Thoracic aorta (tissue), 2 donors: ENCODE measurements at regions not wholly inside any gene's neighbourhood (a gene's known extent, or its start where the extent isn't known, plus 50 kb on each side); places are given as distances from the start of the nearest gene placed in this dataset.

Experiments used
- ATAC-seq: fragments of 150-250 bp; one replicate; pipeline ENCODE4 v1.8.0; 2017; ENCODE audit warnings: low read depth; ENCODE audit not compliant: insufficient number of reproducible peaks, low FRiP score
- DNase-seq: peaks from one replicate; pipeline ENCODE4 v3.0.0-alpha.2; 2020; ENCODE audit warnings: low spot score
- H3K27ac ChIP-seq, 2 donors: fragments of 200-600 bp; sonication (generic); 1 replicate in 1 of 2; 2 replicates in 1 of 2; pipeline ENCODE4 v1.5.1; 2016; ENCODE audit warnings: mild to moderate bottlenecking in 2 of 2, moderate library complexity in 2 of 2
- H3K27me3 ChIP-seq: fragments of 200-600 bp; sonication (generic); replicated peaks from 2 replicates; pipeline ENCODE4 v1.6.0; 2016; ENCODE audit warnings: mild to moderate bottlenecking; ENCODE audit not compliant: insufficient read depth
- H3K36me3 ChIP-seq: fragments of 200-600 bp; sonication (generic); one replicate; pipeline ENCODE4 v1.5.1; 2016
- H3K4me1 ChIP-seq, 2 donors: fragments of 200-600 bp; sonication (generic); 1 replicate in 1 of 2; 2 replicates in 1 of 2; pipeline versions ENCODE4 v1.5.1 to v1.6.0; 2016; ENCODE audit warnings: low read depth in 2 of 2, mild to moderate bottlenecking in 1 of 2; ENCODE audit not compliant: control insufficient read depth in 1 of 2
- H3K4me3 ChIP-seq: fragments of 200-600 bp; sonication (generic); 2 replicates; pipeline ENCODE4 v1.5.1; 2016; ENCODE audit warnings: mild to moderate bottlenecking
- H3K9me3 ChIP-seq: fragments of 200-600 bp; sonication (generic); 2 replicates; pipeline ENCODE4 v1.5.1; 2016
- TF ChIP-seq, protein P1 (sequence below): fragments of 200-600 bp; sonication (generic); IDR thresholded peaks from one replicate; pipeline ENCODE4 v1.5.1; 2019; ENCODE audit warnings: antibody characterized with exemption

DNA sequence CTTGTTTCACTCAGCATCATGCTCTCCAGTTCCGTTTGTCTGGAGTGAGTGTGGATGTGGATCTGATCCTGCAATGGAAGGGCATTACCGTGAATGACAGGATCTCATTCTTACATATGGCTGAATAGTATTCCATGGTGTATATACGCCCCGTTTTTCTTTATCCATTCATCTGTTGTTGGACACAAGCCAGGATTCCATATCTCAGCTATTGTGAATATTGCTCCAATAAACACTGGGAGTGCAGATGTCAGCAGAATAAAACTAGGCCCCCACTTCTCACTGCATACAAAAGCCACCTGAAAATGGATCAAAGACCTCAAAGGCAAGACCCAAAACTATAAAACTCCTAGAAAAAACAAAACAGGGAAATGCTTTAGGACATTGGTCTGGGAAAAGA is 120.3 kb upstream of the TMPRSS2 start:
- TF ChIP-seq, protein P1, sequence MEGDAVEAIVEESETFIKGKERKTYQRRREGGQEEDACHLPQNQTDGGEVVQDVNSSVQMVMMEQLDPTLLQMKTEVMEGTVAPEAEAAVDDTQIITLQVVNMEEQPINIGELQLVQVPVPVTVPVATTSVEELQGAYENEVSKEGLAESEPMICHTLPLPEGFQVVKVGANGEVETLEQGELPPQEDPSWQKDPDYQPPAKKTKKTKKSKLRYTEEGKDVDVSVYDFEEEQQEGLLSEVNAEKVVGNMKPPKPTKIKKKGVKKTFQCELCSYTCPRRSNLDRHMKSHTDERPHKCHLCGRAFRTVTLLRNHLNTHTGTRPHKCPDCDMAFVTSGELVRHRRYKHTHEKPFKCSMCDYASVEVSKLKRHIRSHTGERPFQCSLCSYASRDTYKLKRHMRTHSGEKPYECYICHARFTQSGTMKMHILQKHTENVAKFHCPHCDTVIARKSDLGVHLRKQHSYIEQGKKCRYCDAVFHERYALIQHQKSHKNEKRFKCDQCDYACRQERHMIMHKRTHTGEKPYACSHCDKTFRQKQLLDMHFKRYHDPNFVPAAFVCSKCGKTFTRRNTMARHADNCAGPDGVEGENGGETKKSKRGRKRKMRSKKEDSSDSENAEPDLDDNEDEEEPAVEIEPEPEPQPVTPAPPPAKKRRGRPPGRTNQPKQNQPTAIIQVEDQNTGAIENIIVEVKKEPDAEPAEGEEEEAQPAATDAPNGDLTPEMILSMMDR = no peak
- H3K4me3 ChIP-seq = no peak overlapping the region
- no peak overlapping the region for H3K27ac ChIP-seq
- no peaks in the 10 kb centered on the region for H3K9me3 ChIP-seq
- no peaks in the 10 kb centered on the region for H3K4me1 ChIP-seq
- ATAC-seq (no peak), DNase-seq (no peak)
- H3K27me3 ChIP-seq = no peaks in the 10 kb centered on the region
- H3K36me3 ChIP-seq = no peaks in the 10 kb centered on the region

DNA sequence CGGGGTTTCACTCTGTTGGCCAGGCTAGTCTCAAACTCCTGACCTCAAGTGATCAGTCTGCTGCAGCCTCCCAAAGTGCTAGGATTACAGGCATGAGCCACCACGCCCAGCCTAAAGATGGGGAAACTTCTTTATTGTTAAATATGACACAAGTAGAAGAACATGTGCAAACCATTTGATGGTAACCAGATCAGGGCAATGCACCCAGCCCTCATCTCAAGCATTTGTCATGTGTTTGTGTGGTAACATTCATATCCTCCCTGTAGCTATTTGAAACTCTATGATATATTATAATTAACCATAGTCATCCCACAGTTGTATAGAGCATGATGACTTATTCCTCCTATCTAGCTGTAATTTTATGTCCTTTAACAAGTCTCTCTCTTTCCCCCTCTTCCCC is 119.5 kb upstream of the TMPRSS2 start:
- Histone ChIP-seq H3K4me3 (no peak overlapping the region), H3K27me3 (no peaks in the 10 kb centered on the region), H3K9me3 (no peaks in the 10 kb centered on the region), H3K4me1 (no peaks in the 10 kb centered on the region), H3K27ac (no peak overlapping the region), H3K36me3 (no peaks in the 10 kb centered on the region)
- TF ChIP-seq, protein P1 = no peak
- DNase-seq = no peak
- no peak for ATAC-seq

DNA sequence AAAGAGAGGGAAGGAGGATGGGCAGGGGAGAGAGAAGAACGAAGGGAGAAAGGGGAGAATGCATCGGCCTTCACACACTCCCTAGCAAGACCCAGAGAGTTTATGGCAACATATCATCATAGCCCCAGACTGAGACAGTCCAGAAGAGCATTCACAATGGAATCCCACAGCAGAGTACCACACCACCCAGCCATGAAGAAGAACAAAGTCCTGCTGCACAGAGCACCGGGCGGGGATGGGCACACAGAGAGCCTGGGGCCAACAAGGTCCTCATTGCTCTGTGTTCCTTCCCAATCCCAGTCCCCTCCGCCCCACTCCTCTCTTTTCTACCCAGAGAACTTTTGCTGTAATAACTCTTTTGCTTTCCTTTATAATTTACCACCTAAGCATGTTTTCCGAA is 118.1 kb upstream of the TMPRSS2 start:
- ATAC-seq (no peak), DNase-seq (no peak)
- Histone ChIP-seq H3K4me1 (no peaks in the 10 kb centered on the region), H3K27ac (no peak overlapping the region), H3K4me3 (no peak overlapping the region), H3K27me3 (no peaks in the 10 kb centered on the region), H3K9me3 (no peaks in the 10 kb centered on the region), H3K36me3 (no peaks in the 10 kb centered on the region)
- TF ChIP-seq, protein P1 = no peak

DNA sequence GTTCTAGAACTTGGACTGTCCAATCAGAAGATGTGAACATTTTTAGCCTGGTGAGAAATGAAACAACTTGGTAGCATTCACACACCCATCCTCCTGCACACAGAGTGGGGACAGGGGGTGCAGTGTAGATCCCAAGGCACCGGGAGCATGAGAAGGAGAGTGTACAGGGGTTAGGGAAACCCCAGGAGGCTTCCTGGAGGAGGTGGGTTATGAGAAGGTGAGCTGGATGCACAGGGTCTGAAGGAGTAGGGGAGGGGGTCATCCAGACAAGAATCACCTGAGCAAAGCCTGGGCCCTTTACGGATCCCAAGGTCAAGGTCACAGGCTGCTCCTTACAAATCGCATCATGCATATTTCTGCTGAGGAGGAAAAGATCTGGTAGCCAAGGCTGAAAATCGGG is 117.5 kb upstream of the TMPRSS2 start:
- Histone ChIP-seq H3K4me3 (no peak overlapping the region), H3K27me3 (no peaks in the 10 kb centered on the region), H3K27ac (no peak overlapping the region), H3K4me1 (no peaks in the 10 kb centered on the region), H3K9me3 (no peaks in the 10 kb centered on the region), H3K36me3 (no peaks in the 10 kb centered on the region)
- ATAC-seq = no peak
- TF ChIP-seq, protein P1 = no peak
- no peak for DNase-seq

DNA sequence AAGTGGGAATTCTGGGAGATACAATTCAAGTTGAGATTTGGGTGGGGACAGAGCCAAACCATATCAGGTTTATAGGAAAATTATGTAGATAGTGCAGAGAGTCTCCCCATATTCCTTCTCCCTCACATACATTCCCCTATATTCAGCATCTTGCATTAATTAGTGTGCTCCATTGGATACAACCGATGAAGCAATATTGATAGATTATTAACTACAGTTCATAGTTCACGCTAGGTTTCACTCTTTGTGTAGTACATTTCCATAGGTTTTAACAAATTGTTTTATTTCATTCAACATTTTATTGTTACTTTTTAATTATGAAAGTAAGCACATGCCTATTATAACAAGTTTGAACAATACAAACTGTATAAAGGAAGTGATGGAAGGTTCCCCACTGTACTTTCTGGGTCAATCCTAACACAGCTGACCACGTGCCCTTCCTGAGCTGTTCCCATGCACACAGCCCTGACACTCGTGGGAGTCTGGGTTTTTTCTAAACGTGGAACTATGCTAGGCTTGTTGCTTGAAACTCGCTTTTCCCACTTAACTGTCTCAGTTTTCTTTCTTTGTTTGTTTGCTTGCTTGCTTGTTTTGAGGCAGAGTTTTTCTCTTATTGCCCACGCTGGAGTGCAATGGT is 116.8 kb upstream of the TMPRSS2 start:
- no peaks in the 10 kb centered on the region for H3K4me1 ChIP-seq
- no peaks in the 10 kb centered on the region for H3K36me3 ChIP-seq
- DNase-seq (no peak), ATAC-seq (no peak)
- H3K4me3 ChIP-seq = no peak overlapping the region
- H3K27ac ChIP-seq = no peak overlapping the region
- H3K9me3 ChIP-seq = no peaks in the 10 kb centered on the region
- TF ChIP-seq, protein P1 = no peak
- no peaks in the 10 kb centered on the region for H3K27me3 ChIP-seq
